ENCODE measurements at regions not wholly inside any gene's neighbourhood (a gene's known extent, or its start where the extent isn't known, plus 50 kb on each side); places are given as distances from the start of the nearest gene placed in this dataset.

GRCh38 chr12:123035841-123036240 lies 55.4 kb downstream of the ARL6IP4 start:
- H3K27me3 ChIP-seq (replicated peaks; ENCODE audit: insufficient read depth) = no peaks in the 10 kb centered on the region
- no peak for TF ChIP-seq CTCF (IDR thresholded peaks at IDR 0.05)
- no peak for DNase-seq (ENCODE audit: low spot score)
- H3K4me3 ChIP-seq = no peak overlapping the region
- ATAC-seq (ENCODE audit: insufficient number of reproducible peaks, low FRiP score, low read depth) = no peak
- no peaks in the 10 kb centered on the region for H3K36me3 ChIP-seq
- no peaks in the 10 kb centered on the region for H3K9me3 ChIP-seq
- no peak overlapping the region for H3K27ac ChIP-seq
- no peaks in the 10 kb centered on the region for H3K4me1 ChIP-seq (ENCODE audit: control insufficient read depth in 1 of 2, low read depth in 2 of 2)

DNA sequence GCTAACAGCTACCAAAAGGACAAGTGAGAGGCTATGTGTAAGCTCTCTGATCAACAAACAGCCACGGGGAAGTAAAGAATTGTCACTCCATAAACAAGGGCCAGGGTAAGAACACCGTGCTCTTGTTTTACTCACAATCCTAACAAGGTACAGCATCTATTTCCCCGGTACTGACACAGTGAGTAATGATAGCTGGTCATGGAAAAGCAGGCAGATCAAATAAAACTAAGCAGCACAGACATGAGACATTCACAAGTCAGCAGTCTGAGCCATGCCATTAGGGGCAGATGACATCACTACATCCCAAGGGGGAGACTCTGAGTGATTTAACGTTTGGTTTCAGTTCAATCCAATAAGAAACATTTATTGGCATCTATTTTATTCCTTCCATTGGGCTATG lies 54.4 kb downstream of the ARL6IP4 start:
- DNase-seq (ENCODE audit: low spot score) = no peak
- ATAC-seq (ENCODE audit: insufficient number of reproducible peaks, low FRiP score, low read depth) = no peak
- Histone ChIP-seq H3K4me1 (ENCODE audit: control insufficient read depth in 1 of 2, low read depth in 2 of 2) (no peaks in the 10 kb centered on the region), H3K27me3 (replicated peaks; ENCODE audit: insufficient read depth) (no peaks in the 10 kb centered on the region), H3K9me3 (no peaks in the 10 kb centered on the region), H3K36me3 (no peaks in the 10 kb centered on the region), H3K4me3 (no peak overlapping the region), H3K27ac (no peak overlapping the region)
- no peak for TF ChIP-seq CTCF (IDR thresholded peaks at IDR 0.05)

- Histone ChIP-seq H3K9me3 (no peaks in the 10 kb centered on the region), H3K27me3 (replicated peaks; ENCODE audit: insufficient read depth) (no peaks in the 10 kb centered on the region), H3K4me3 (no peak overlapping the region), H3K36me3 (no peaks in the 10 kb centered on the region), H3K27ac (no peak overlapping the region), H3K4me1 (ENCODE audit: control insufficient read depth in 1 of 2, low read depth in 2 of 2) (no peaks in the 10 kb centered on the region)
- DNase-seq (ENCODE audit: low spot score) (no peak), ATAC-seq (ENCODE audit: insufficient number of reproducible peaks, low FRiP score, low read depth) (no peak)
- no peak for TF ChIP-seq CTCF (IDR thresholded peaks at IDR 0.05)
These were observed 53.6 kb downstream of the ARL6IP4 start for GRCh38 chr12:123034022-123034541.

DNA sequence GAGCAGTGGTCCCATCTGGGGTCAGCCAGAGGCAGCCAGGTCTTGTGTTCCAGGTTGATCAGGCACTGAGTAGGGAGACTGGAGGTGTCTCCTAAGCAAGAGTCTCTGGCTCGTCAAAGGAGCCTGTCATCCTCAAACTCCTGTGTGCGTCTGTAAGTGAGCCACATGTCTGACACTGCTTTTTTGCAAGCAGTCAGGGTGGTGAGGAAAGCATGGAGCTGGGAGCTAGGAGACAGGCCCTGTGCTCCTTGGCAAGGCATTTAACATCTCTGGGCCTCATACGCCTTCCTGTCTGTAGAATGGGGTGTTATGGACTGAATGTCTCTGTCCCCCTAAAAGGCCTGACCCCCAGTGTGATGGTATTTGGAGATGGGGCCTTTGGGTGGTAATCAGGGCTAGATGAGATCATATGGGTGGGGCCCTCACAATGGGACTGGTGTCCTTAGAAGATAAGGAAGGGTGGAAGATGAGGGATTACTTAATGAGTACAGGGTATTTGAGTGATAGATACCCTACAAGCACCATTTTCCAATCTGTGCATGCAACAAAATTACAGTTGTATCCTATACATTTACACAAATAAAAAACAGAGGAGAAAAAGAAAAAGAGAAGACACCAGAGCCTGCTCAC lies 53.0 kb downstream of the ARL6IP4 start:
- Histone ChIP-seq H3K27me3 (replicated peaks; ENCODE audit: insufficient read depth) (no peaks in the 10 kb centered on the region), H3K36me3 (no peaks in the 10 kb centered on the region), H3K27ac (no peak overlapping the region), H3K4me1 (ENCODE audit: control insufficient read depth in 1 of 2, low read depth in 2 of 2) (no peaks in the 10 kb centered on the region), H3K4me3 (no peak overlapping the region), H3K9me3 (no peaks in the 10 kb centered on the region)
- DNase-seq (ENCODE audit: low spot score) (no peak), ATAC-seq (ENCODE audit: insufficient number of reproducible peaks, low FRiP score, low read depth) (no peak)
- TF ChIP-seq CTCF (IDR thresholded peaks at IDR 0.05) = no peak

- no peaks in the 10 kb centered on the region for H3K9me3 ChIP-seq
- no peak for TF ChIP-seq CTCF (IDR thresholded peaks at IDR 0.05)
- DNase-seq (ENCODE audit: low spot score) (no peak), ATAC-seq (ENCODE audit: insufficient number of reproducible peaks, low FRiP score, low read depth) (no peak)
- H3K27ac ChIP-seq = no peak overlapping the region
- no peak overlapping the region for H3K4me3 ChIP-seq
- no peaks in the 10 kb centered on the region for H3K36me3 ChIP-seq
- H3K4me1 ChIP-seq (ENCODE audit: control insufficient read depth in 1 of 2, low read depth in 2 of 2) = no peaks in the 10 kb centered on the region
- H3K27me3 ChIP-seq (replicated peaks; ENCODE audit: insufficient read depth) = no peaks in the 10 kb centered on the region
These were observed 52.4 kb downstream of the ARL6IP4 start for GRCh38 chr12:123032736-123033391.
